HPDE6-E6E7 (cell line): ENCODE measurements at regions not wholly inside any gene's neighbourhood (a gene's known extent, or its start where the extent isn't known, plus 50 kb on each side); places are given as distances from the start of the nearest gene placed in this dataset.

Experiments
- DNase-seq: peaks from one replicate; pipeline ENCODE4 v3.0.0; 2011; ENCODE audit warnings: missing footprints; ENCODE audit errors: extremely low spot score

DNA sequence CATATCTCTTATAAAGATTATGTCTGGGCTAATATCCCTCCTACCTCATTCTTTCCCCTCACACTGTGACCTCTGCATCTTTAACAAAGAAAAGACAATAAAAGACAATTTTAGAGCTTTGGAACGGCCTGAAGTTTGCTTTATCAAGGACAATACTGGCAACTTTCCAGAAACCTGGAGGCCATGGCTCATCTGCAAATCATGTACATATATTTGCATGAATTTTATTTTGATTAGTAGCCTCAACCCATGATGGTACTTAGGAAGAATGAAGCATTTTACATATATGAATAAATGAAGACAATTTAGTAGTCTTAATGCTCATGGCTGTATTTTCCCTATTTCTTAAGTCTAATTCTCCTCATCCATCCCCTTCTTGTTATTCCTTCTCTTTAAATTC lies 612.2 kb upstream of the CXADR start:
- DNase-seq, result no peak

DNA sequence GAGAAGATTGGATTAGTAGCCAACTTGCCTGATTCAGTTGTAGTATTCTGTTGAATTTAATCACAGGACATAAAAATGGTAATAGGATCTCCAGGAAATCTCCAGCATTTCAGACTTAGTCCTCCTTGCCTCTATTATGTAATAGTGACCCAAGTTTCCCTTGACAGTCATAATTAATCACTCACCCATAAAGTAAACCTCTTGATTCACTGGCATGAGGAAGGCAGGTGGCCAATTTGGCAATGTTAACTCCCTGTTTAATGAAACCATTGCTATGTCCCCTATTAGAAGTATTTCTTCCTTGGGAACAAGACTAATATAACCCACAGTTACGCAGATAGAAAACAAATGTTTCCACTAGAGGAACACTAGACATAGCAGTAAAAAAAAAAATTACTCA lies 604.8 kb upstream of the CXADR start:
- DNase-seq, result peak; percentile 32

DNA sequence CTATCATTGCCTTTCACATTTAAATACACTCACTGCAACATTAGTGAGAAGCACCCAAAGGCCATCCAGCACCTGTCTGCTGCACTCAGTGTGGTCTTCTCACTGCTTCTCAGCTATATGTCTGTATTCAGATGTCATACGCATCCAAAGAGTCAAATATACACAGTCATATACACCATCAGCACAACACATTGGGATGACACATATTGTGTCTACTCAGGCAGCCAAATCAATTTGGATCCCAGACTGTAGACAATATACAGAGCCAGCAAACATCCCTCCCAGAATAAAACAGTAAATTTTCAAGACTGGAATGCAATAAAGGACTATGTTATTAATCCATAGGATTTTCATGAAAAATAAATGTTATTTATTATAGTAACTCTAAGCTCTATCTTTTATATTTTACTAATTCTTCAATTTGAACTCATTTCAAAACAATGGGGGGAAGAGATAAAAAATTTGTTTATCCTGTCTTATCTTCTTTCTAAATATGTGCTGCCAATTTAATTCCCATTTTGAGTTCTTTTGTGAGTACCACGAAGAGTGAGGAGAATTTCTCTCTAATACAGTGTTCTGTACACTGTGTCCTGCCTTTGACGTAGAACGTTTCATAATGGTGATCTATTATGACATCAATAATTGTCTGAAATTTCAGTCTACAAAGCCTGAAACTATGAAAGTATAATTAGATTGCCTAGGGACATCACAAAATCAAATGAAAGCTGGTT lies 602.2 kb upstream of the CXADR start:
- DNase-seq, result no peak

DNA sequence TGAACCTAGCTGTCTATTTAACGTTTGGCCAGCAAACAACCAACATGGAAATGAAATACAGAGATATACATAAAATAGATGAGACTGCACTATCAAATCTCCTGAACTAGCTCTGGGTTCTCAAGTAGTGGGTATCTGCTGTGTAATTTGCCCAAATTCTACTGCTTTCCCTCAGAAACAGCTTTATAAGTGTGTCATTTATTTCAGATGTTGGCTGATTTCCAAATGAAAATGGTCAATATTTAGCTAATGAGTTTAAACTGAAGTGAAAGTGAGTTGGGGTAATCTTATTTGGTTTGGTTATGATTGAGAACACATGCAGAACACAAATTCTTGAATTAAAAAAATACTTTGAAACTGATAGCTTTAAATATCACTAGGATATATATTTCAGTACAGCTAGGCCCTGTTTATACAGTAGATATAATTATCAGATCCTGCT lies 601.7 kb upstream of the CXADR start:
- no peak for DNase-seq

DNA sequence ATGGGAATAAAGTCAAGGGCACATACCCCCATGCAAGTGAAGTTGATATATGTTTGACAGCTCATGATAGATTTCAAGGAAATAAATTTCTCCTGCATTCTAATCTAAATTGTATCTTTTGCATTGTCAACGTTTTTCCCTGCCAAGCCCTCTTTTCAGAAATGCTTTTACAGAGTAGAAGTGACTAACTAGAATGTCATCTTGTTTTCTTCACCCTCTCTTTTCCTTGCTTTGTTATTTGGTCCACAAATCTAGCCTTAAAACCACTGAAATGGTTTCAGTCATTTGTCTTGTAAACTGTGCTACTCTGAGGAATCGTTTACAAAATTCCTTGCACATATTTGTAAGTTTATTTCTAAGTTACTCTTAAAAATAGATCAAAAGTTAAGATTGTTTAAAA lies 600.8 kb upstream of the CXADR start:
- DNase-seq, result no peak

DNA sequence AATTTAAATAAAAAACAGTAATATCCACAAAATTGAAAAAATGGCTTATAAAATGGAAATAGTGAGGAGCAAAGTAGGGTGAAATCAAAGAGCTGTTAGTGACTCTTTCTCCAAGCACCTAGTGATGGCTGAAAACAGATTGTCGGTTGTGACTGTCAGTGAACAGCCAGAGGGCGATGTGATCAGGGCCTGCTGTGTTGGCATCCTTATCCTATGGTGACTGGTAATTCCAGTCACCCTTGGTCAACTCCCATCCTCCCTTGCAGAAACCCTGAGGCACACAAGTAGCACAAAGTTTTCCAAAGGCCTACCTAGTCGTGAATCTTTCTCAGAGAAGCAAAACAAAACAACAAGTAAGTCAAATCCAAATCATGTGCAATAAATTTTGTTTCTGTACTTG lies 599.8 kb upstream of the CXADR start:
- no peak for DNase-seq

DNA sequence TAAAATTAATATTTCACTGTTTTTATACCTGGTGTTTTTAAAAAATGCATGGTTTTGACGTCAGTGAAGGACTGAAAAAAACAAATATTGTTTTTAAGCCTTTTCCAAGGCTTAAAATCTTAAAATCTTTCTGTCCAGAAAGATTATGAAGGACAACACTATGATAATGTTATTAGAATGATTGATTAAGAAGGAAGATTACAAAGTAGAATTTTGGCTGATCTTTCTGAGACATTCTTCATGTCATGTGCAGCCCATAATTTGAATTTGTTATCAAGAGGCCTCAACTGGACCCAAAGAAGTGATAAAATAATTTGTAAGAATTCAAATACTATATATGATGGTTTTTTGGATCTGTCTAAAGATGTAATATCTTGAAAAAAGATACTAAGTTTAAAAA lies 584.4 kb upstream of the CXADR start:
- DNase-seq, result no peak

DNA sequence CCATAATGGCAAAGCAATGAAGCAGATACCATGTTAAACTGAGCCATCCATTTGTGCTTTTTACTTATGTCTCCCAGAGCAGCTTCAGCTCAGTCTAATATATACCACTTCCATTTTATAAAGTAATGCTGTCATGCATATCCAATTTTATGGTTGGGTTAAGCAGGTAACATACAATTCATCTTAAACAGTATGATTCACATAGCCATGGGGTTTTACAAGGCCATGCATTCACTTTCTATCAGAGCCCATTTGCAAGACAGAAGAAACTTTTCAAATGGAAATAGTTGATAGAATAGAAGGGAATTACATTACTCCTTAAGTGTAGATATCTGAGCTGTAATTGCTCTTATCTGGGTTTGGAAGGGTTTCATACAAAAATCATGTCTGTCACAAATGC lies 580.5 kb upstream of the CXADR start:
- DNase-seq, result no peak

DNA sequence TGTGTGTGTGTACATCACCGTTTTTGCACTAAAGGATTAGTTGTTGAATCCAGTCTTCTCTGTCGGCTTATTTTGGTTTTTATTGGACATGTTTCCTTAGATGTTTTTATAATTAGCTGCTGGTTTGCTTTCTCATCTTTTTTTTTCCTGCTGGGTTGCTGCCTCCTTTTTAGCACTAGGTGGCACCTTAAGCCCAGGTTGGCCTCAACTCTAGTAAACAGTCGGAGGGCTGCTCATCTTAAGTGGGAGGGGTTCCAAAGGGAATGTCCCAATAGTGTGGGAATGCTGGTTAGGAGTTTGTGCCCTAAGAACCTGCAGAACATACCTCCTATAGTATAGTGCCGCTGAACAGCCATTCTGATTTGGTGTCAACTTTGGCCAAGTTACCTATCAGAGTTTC lies 570.1 kb upstream of the CXADR start:
- peak; percentile 4 for DNase-seq

DNA sequence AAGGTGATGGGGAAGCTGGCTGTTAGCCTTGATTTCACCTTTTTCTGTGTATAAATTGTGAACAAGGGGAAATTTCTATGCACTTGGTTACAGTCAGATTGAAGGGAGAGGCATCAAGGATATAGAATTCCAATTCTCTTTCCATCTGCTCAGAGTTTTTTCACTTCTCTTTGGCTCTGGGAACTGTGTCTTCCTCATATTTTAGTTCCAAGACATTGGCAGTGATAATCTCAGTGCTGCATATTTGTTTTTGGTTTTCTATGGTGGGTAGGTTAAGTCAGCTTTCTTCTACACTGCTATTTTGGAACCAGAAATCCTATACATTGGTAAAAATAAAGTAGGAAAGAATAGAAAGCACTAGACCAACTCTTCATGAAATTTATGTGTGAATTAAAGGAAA lies 569.6 kb upstream of the CXADR start:
- no peak for DNase-seq

DNA sequence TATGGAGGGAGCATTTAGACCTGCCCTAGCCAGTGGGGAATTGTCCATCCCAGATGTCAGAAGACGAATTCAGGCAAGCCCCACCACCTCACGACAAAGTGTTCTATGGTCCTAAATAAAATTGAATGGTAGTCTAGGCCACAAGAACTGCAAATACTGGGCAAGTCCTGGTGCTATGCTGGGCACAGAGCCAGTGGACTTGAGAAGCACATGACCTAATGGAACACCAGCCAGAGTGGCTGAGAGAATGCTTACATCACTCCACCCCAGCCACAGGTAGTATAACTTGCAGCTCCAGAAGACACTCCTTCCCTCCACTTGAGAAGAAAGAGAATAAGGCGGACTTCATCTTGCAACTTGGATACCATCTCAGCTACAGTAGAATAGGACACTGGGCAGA lies 567.3 kb upstream of the CXADR start:
- no peak for DNase-seq

DNA sequence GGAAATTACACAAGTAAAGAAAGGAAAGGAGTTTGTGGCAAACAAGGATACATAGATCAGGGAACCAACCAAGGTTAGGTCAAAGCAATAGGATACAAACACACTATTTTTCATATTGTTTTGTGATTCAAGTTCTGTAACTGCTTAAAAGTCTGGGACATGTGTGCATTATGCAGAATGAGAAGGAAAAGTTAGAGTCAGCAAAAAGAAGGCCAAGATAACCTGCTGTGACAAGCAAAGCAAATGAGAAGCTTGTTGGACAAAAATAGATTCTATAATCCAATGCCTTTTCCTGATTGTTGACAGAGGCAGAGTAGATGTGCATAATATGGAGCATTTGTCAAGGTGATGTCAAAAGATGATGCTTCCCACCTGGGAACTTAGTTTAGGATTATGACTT lies 556.0 kb upstream of the CXADR start:
- no peak for DNase-seq

DNA sequence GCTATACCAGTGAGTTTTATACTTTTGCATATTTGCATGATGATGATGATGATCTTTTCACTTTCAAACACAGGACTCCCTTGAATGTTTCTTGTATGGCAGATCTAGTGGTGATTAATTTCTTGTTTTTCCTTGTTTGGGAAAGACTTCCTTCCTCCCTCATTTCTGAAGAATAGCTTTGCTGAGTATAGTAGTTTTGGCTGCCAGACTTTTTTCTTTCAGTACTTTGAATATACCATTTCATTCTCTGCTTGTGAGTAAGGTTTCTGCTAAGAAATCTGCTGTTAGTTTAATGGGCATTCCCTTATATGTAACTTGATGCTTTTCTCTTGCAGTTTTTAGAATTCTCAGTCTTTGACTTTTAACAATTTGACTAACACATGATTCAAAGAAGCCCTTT lies 547.4 kb upstream of the CXADR start:
- DNase-seq, result no peak

DNA sequence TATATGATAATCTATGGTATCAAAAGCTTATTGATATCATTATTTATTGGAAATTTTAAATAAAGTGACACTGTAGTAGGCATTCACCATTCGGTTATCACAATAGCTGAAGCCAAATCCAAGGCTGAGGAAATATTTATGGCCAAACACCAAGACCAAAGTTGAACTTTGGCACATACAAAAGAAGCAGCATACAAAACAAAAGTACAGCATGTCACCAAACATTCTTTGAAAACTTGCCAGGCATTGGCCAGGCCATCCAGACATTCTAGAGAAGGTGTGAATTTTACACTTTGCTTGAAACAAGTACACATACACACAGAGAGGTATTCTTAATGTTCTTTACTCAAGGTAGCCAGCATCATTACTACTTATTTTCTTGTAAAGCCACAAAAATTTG lies 544.4 kb upstream of the CXADR start:
- no peak for DNase-seq

DNA sequence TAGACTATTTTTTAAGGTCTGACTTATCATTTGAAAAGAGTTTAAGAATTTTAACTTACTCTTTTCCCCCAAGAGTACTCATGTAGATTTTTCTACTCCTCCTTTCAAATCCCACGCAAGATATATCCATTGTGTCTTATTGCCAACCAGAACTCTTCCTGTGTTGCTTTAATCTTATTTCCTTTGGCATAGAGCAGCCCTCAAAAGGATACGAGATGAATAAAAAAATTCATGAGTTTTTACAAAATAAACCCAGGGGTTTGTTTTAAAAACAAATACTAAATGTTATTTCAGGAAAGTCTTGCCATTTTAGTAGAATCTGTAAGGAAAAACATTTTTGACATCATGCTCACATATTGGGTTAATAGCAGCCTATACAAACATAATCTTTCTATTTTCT lies 543.2 kb upstream of the CXADR start:
- DNase-seq, result no peak

DNA sequence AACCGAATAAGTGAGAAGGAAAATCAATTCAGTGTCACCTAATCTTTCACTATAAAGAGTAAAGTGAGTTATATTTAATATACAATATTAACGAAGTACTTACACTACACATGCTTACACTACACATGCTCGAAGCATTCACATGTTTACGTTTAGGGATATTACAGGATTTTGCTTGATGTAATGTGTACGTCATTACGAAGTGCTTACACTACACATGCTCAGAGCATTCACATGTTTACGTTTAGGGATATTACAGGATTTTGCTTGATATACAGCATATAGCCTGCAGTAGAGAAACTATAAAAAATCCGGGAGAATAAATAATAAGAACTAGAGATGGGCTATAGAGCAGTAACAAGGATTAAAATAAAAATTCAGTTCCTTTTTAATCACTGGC lies 538.8 kb upstream of the CXADR start:
- DNase-seq, result no peak

DNA sequence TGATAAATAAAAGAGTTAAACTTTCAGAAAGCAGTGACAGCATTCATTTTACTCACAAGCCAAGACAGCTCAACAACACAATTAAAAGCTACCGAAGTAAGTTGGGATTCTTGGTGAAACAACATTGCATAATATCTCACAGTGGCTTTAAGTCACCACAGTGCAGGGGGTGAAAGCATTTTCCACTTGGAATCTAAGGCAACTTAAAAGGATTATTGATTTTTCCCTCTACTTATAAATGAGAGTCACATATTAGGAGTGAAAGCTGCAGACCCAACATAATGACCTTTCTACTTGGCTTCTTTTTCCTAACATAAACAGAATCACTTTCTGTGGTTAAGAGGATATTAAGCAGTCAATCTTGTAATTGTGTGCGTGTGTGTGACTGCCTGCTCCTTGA lies 536.6 kb upstream of the CXADR start:
- no peak for DNase-seq

DNA sequence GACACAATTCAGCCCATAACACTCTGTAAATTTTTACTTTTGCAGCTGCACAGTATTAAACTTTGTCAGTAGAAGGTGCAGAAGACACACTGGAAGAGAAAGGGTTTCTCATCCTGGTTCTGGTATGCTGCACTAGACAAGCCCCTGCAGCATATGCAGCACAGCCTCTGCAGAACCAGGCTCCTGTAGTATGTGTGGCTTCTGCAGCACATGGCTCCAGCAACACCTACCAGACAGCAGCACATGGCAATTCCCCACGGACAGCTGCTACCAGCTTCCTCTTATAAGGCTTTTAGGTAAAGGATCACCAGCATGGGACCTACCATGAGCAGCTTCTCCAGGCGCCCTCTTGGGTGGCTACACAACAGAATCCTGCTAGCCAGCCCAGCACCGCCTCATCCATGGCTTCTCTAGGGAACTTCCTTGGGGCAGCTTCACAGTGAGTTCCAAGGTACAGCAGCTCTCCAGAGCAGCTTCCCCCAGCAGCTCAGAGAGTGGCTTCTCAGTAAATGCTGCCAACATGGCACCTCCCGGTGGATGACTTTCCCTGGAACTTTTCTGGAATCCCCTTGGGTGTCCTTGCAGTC lies 534.4 kb upstream of the CXADR start:
- no peak for DNase-seq

DNA sequence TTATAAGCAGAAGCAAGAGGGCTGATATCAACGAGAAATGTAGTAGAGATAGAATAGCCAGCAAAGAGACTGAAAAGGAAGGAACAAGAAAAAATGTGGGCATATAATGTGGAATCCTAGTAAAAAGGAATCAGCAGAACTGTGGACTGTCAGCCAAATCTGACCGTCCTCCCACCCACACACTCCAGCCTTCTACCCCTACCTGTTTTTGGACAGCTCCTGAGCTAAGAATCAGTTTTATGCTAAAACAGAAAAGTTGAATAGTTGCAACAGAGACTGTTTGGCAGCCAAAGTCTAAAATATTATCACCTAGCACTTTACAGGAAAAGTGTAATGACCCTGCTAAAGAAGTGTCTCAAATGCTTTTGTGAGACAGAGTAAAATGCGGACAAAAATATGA lies 533.3 kb upstream of the CXADR start:
- no peak for DNase-seq

DNA sequence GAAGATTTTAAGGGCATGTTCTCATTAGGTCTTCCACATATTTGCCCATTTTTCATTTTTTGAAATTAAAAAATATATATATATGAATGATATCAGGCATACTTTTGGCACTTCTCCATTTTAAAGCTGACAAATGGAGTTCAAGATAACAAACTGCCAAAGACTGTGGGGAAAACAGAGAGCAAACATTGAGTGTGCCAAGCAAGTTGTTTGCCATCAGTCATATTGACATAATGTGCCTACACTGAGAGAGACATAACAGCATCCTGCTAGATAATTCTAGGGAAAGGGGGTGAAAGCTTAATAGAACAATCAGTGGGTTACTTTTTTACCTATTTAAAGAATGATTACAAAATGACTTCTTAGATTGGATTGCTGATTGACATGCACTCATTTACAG lies 529.4 kb upstream of the CXADR start:
- DNase-seq, result no peak

DNA sequence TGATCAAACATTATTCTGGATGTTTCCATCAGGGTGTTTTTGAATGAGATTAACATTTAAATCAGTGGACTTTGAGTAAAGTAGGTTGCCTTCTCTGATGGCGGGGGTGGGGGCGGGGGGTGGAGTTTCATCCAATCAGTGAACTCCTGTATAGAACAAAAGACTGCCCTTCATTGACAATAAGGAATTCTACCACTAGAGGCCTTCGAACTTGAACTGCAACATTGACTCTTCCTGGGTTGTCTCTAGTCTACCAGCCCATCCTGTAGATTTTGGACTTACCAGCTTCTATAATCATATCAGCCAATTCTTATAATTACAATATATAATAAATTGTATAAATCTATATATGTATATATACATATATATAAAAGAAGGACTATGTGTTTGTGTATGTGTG lies 520.4 kb upstream of the CXADR start:
- no peak for DNase-seq

DNA sequence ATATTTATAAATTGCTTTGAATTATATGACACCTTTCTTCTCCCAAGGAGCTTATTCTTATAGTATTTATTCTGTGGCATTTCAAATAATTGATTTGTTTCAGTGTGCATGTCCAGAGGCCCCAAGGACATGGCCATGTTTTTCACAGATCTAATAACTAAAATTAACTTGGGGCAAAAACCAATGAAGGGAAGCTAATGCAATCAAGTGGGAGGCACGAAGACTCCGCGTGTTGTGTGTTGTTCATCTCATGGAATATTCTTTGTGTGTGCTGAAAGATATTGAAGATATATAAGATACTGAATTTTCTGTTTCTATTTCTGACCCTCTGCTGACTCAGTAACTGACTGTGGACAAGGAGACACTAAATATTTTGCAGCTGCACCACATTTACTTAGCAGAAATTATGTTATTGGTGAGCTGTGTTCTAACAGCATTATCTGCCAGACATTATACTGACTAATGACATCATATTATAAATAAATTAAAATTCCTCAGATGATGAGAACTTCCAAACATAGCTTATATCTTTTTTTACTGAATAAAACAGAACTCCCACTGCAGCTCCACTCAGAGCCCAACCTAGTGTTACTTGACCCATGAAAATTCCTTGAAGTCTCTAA lies 519.3 kb upstream of the CXADR start:
- no peak for DNase-seq

DNA sequence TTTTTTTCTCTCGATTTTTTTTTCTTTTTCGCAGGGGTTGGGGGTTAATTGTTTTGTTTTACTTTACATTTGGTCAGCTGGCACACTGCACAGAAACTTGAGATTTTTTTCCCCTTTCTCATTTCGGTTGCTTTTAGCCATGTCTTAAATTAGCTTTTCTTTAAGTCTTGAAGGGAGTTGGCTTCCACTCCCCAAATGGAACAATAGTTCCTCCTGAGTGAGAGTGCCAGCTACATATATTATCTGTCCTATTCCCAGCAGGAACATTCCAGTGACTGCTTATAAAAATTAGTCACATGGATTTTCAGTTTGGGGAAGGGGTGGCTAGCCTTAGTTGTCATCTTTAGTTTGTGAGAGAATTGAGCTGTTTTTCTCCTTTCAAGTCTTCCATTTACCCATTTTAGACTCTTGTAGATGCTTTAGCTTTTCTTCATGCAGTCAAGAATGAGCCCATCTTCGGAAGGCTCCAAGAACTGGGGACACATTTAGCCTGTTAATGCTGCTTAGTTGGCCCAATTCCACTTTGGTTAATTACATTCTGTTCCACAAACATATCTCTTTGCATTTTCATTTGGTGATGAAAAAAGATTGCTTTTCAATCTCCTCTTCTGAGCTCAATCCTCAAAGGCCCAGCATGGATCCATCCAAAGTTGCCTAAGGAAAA lies 510.1 kb upstream of the CXADR start:
- no peak for DNase-seq
